BJ (cell line): ENCODE measurements at regions not wholly inside any gene's neighbourhood (a gene's known extent, or its start where the extent isn't known, plus 50 kb on each side); places are given as distances from the start of the nearest gene placed in this dataset.

Experiments
- CTCF ChIA-PET: fragments of 350-600 bp; formaldehyde crosslinking; extraction: SDS; loops from one replicate; lab custom pipeline; 2021; ENCODE audit warnings: antibody characterized with exemption, inconsistent platforms; lab: Yijun Ruan, JAX
- POLR2A ChIA-PET: fragments of 300-600 bp; sonication (Branson Sonifier 250); formaldehyde crosslinking; extraction: SDS; loops from one replicate; lab custom pipeline; 2021; ENCODE audit warnings: antibody characterized with exemption; lab: Charles Lee
- DNase-seq: peaks from one replicate; pipeline ENCODE4 v3.0.0-alpha.2; 2011; ENCODE audit warnings: low read depth
- H3K27me3 ChIP-seq: 2 replicates; pipeline ENCODE4 v1.6.0; 2011; ENCODE audit warnings: low read length; ENCODE audit not compliant: control insufficient read depth, insufficient read depth
- H3K36me3 ChIP-seq: 2 replicates; pipeline ENCODE4 v1.5.1; 2011; ENCODE audit warnings: low read length; ENCODE audit not compliant: control insufficient read depth, insufficient read depth
- H3K4me3 ChIP-seq: 2 replicates; pipeline ENCODE4 v1.5.1; 2011; ENCODE audit warnings: low read depth, mild to moderate bottlenecking, control low read depth, low read length
- CTCF ChIP-seq: IDR thresholded peaks from 2 replicates; pipeline ENCODE4 v1.5.1; 2011; ENCODE audit warnings: low read depth, mild to moderate bottlenecking, control low read depth, inconsistent platforms, low read length, moderate library complexity; ENCODE audit not compliant: insufficient read depth

- DNase-seq, result no peak
Measured at GRCh38 chr1:182183606-182184005, 122.1 kb upstream of the ZNF648 start.

GRCh38 chr1:182182311-182182710 is 120.8 kb upstream of the ZNF648 start:
- TF ChIP-seq CTCF, result no peak
- Histone ChIP-seq H3K36me3 (no peaks in the 10 kb centered on the region), H3K27me3 (peaks cover 5% of the 10 kb centered on the region), H3K4me3 (no peak overlapping the region)
- no peak for DNase-seq
- CTCF ChIA-PET, result interaction anchor here (1.6 kb wide), 1 partner anchor 16 kb away, joined by 4 read pairs; no protein-coding TSS in a partner anchor
- POLR2A ChIA-PET, result no interaction called here

More at GRCh38 chr1:182183606-182184005, 122.1 kb upstream of the ZNF648 start:
- POLR2A ChIA-PET, result no interaction called here
- Histone ChIP-seq H3K4me3 (no peak overlapping the region), H3K36me3 (no peaks in the 10 kb centered on the region), H3K27me3 (peaks cover 7% of the 10 kb centered on the region)
- TF ChIP-seq CTCF, result no peak
- CTCF ChIA-PET, result interaction anchor here (0.9 to 1.2 kb wide), 3 partner anchors 14 to 213 kb away, joined by 3 to 4 read pairs (median 3); no protein-coding TSS in a partner anchor

GRCh38 chr1:182181167-182181572 is 119.7 kb upstream of the ZNF648 start:
- CTCF ChIA-PET, result interaction anchor here (0.6 to 1.6 kb wide), 2 partner anchors 10 to 215 kb away, joined by 3 to 4 read pairs; no protein-coding TSS in a partner anchor
- DNase-seq, result no peak

GRCh38 chr1:182175361-182175931 is 113.9 kb upstream of the ZNF648 start:
- no peak for TF ChIP-seq CTCF
- DNase-seq, result no peak
- CTCF ChIA-PET, result no interaction called here
- H3K36me3 ChIP-seq, result no peaks in the 10 kb centered on the region
- H3K27me3 ChIP-seq, result no peaks in the 10 kb centered on the region; the same call in 1 of the 2 replicates
- POLR2A ChIA-PET, result no interaction called here
- H3K4me3 ChIP-seq, result no peak overlapping the region

More at GRCh38 chr1:182181167-182181572, 119.7 kb upstream of the ZNF648 start:
- no peak overlapping the region for H3K4me3 ChIP-seq
- TF ChIP-seq CTCF, result no peak
- peaks cover 5% of the 10 kb centered on the region for H3K27me3 ChIP-seq
- POLR2A ChIA-PET, result no interaction called here
- no peaks in the 10 kb centered on the region for H3K36me3 ChIP-seq

GRCh38 chr1:182174513-182174855 is 113.0 kb upstream of the ZNF648 start:
- CTCF ChIA-PET, result no interaction called here
- Histone ChIP-seq H3K36me3 (no peaks in the 10 kb centered on the region), H3K4me3 (no peak overlapping the region), H3K27me3 (no peaks in the 10 kb centered on the region)
- no peak for DNase-seq
- TF ChIP-seq CTCF, result no peak
- POLR2A ChIA-PET, result no interaction called here
